Aorta (tissue), 5 donors: ENCODE measurements at regions not wholly inside any gene's neighbourhood (a gene's known extent, or its start where the extent isn't known, plus 50 kb on each side); places are given as distances from the start of the nearest gene placed in this dataset.
"Not testable (repeated sequence)": the region's sequence is repeated elsewhere in the genome, so short reads cannot be mapped to it uniquely, and the experiment has no call there.

Experiments used
- ATAC-seq: fragments of 200-7000 bp; cut with Tn5 transposase; one replicate; pipeline ENCODE4 v1.9.1; 2022; ENCODE audit warnings: moderate library complexity; ENCODE audit not compliant: low FRiP score
- DNase-seq, 2 donors: peaks; one replicate each; pipeline ENCODE4 v3.0.0-alpha.2; 2020
- H3K27ac ChIP-seq, 2 donors: one replicate each; pipeline ENCODE4 v1.5.1; 2013; ENCODE audit warnings: low read length in 2 of 2, mild to moderate bottlenecking in 2 of 2, moderate library complexity in 2 of 2, control low read depth in 1 of 2, inconsistent platforms in 1 of 2, low read depth in 1 of 2
- H3K27me3 ChIP-seq, 2 donors: one replicate each; pipeline ENCODE4 v1.6.1; 2013; ENCODE audit warnings: control low read depth in 1 of 2, low read length in 1 of 2, mild to moderate bottlenecking in 1 of 2, moderate library complexity in 1 of 2; ENCODE audit not compliant: insufficient read depth in 2 of 2, control insufficient read depth in 1 of 2
- H3K36me3 ChIP-seq, 2 donors: one replicate each; pipeline ENCODE4 v1.6.1; 2013; ENCODE audit warnings: control low read depth in 1 of 2, low read length in 1 of 2, mild to moderate bottlenecking in 1 of 2; ENCODE audit not compliant: insufficient read depth in 2 of 2, control insufficient read depth in 1 of 2
- H3K4me1 ChIP-seq, 2 donors: one replicate each; pipeline ENCODE4 v1.6.1; 2013; ENCODE audit warnings: low read length in 2 of 2, control low read depth in 1 of 2, mild to moderate bottlenecking in 1 of 2, moderate library complexity in 1 of 2; ENCODE audit not compliant: insufficient read depth in 2 of 2, control insufficient read depth in 1 of 2
- H3K4me3 ChIP-seq, 2 donors: one replicate each; pipeline ENCODE4 v1.5.1; 2013; ENCODE audit warnings: low read length in 2 of 2, control low read depth in 1 of 2, mild to moderate bottlenecking in 1 of 2
- H3K9me3 ChIP-seq: one replicate; pipeline ENCODE4 v1.6.1; 2013; ENCODE audit warnings: mild to moderate bottlenecking, low read length; ENCODE audit not compliant: control insufficient read depth
- WGBS, 2 donors: extraction: QIAGEN DNeasy Blood & Tissue Kit; methylation state at CpG; one replicate each; pipeline ENCODE4 v1.1.7; 2013; 5-methylcytosine and 5-hydroxymethylcytosine counted together
- intact Hi-C, 2 donors: fragments of 100-400 bp; cut with DNase I; formaldehyde crosslinking; loops; one replicate each; pipeline versions ENCODE4 v1.14.2 to v1.15.0; 2022
- donor health status: healthy with polysubstance abuse.
- donor health status: Bipolar disorder and iron deficiency.
- donor health status: DM: no; HTN: no; CAD: no.
- donor health status: DM: no; HTN: no; CAD: no.
- donor health status: DM: yes; HTN: yes; CAD: no.

DNA sequence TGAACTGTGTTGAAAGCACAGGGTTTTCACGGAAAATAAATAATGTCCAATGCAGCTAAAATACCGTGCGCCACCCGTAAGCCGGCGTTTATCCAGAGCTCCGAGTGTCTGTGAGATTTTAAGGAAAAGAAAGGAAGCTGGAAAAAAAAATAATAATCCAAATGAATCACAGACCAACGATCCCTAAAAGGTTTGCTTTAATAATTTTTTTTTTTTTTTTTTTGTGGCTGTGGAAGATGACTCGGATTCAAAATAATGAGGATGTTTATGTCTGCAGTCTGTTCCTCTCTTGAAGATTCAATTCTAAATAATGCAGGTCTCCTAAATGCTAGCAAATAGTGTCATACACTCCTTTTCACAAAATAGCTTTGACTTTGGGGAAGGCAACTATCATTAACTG is 84.6 kb upstream of the PPP2R3B start:
- Histone ChIP-seq H3K27me3 (no peaks in the 10 kb centered on the region), H3K4me3 (no peak overlapping the region), H3K36me3 (no peaks in the 10 kb centered on the region), H3K27ac (no peak overlapping the region), H3K4me1 (no peaks in the 10 kb centered on the region), H3K9me3 (peaks cover 8% of the 10 kb centered on the region)
- intact Hi-C loops, result no loop called here
- ATAC-seq (no peak), DNase-seq (no peak)
- 38 to 59% methylated on average over 9 of the region's 9 CpGs for WGBS, 2 donors

- H3K36me3 ChIP-seq, H3K27me3 ChIP-seq, H3K4me3 ChIP-seq, intact Hi-C loops, H3K4me1 ChIP-seq, DNase-seq, ATAC-seq, H3K27ac ChIP-seq, H3K9me3 ChIP-seq: not testable (repeated sequence)
- WGBS, 2 donors, result 89 to 93% methylated on average over 9 of the region's 9 CpGs
Observed at GRCh38 chrX:472275-472674, 85.6 kb upstream of the PPP2R3B start.

DNA sequence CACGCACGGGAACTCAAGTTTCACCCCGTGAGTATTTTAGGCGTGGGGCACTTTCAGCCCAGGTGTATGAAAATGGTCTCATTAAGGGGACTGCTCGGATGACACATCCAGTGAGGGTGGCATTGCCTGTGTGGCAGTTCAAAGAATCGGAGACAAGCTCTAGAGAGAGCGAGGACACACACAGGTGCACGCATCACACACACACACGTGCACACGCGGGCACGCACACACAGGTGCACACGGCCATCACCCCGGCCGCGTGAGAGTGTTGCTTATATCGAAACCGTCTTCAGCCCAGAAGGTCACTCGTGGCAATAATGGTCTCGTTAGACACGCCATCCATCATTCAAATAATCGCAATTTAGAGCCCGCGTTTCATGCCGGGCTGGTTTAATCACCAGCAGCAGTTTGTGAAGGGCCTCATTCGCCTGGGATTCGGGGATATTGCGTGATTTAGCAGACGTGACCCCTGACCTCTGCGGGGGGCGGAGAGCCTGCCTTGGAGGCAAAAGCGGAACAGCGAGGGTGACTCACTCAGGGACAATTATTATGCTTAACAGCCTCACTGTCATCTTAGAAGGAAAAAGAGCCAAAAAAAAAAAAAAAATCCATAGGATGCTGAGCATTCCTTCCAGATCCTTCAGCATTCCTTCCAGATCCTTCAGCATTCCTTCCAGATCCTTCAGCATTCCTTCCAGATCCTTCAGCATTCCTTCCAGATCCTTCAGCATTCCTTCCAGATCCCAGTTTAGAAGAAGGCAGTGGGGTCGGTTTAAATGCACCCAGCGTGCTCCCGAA is 89.4 kb upstream of the PPP2R3B start:
- Histone ChIP-seq H3K27me3 (no peaks in the 10 kb centered on the region), H3K4me3 (no peak overlapping the region), H3K27ac (no peak overlapping the region), H3K9me3 (peaks cover 7% of the 10 kb centered on the region), H3K4me1 (no peaks in the 10 kb centered on the region), H3K36me3 (no peaks in the 10 kb centered on the region)
- intact Hi-C loops, result no loop called here
- DNase-seq (no peak), ATAC-seq (no peak)
- WGBS, 2 donors, result 73 to 76% methylated on average over 36 of the region's 36 CpGs

DNA sequence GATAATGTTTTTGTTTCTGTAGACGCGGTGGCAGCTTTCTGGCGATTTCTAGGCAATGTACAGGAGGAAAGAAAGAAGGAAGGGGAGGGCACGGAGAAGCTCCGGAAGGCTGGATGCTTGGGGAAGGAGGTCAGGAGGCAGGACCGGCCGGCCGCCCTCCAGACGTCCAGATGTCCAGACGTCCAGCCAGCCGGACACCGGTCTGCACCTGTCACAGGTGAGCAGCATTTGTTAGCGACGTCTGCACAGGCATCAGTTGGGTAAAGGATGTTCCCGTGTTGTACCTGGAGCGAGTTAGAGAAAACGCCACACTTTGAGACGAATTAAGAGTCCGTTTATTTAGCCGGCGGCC is 90.0 kb upstream of the PPP2R3B start:
- no peaks in the 10 kb centered on the region for H3K36me3 ChIP-seq
- WGBS, 2 donors, result 83 to 84% methylated on average over 21 of the region's 21 CpGs
- no peak overlapping the region for H3K4me3 ChIP-seq
- ATAC-seq (no peak), DNase-seq (no peak)
- no peaks in the 10 kb centered on the region for H3K4me1 ChIP-seq
- no peak overlapping the region for H3K27ac ChIP-seq
- intact Hi-C loops, result no loop called here
- H3K9me3 ChIP-seq, result peaks cover 7% of the 10 kb centered on the region
- no peaks in the 10 kb centered on the region for H3K27me3 ChIP-seq

- ATAC-seq, result no peak
- intact Hi-C loops, result no loop called here
Observed at GRCh38 chrX:477441-478012, 90.8 kb upstream of the PPP2R3B start.

DNA sequence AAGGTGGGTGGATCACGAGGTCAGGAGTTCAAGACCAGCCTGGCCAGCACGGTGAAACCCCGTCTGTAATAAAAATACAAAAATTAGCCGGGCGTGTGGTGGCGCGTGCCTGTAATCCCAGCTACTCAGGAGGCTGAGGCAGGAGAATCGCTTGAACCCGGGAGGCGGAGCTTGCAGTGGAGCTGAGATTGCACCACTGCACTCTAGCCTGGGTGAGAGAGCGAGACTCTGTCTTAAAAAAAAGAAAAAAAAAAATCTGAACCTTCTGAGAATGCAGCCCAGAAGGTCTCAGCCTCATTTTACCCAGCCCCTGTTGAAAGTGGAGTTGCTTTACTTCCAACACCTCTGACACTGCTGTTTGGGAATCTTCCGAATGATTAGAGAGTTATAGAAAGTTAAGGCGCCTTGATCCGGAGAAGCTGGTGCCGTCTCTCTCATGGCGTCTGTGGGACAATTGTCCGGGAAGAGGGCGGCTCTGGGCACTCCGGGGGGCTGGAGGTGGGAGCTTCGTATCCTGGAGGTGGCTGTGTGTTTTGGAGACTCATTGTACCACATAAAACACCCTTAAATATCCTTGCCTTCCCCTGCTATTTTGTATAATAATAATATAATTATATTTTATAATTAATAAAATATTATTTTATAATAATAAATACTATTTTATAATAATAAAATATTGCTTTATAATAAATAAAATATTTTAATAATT is 92.7 kb upstream of the PPP2R3B start:
- Histone ChIP-seq H3K4me1 (no peaks in the 10 kb centered on the region), H3K27ac (no peak overlapping the region), H3K36me3 (no peaks in the 10 kb centered on the region), H3K9me3 (peaks cover 5% of the 10 kb centered on the region), H3K27me3 (no peaks in the 10 kb centered on the region), H3K4me3 (no peak overlapping the region)
- 91 to 92% methylated on average over 20 of the region's 20 CpGs for WGBS, 2 donors
- no peak for ATAC-seq
- no peak for DNase-seq
- intact Hi-C loops, result no loop called here

More at GRCh38 chrX:477441-478012, 90.8 kb upstream of the PPP2R3B start:
- Histone ChIP-seq H3K9me3 (peaks cover 5% of the 10 kb centered on the region), H3K27ac (no peak overlapping the region), H3K4me3 (no peak overlapping the region), H3K27me3 (no peaks in the 10 kb centered on the region), H3K36me3 (no peaks in the 10 kb centered on the region), H3K4me1 (no peaks in the 10 kb centered on the region)
- WGBS, 2 donors, result 78 to 82% methylated on average over 18 of the region's 18 CpGs
- no peak for DNase-seq

DNA sequence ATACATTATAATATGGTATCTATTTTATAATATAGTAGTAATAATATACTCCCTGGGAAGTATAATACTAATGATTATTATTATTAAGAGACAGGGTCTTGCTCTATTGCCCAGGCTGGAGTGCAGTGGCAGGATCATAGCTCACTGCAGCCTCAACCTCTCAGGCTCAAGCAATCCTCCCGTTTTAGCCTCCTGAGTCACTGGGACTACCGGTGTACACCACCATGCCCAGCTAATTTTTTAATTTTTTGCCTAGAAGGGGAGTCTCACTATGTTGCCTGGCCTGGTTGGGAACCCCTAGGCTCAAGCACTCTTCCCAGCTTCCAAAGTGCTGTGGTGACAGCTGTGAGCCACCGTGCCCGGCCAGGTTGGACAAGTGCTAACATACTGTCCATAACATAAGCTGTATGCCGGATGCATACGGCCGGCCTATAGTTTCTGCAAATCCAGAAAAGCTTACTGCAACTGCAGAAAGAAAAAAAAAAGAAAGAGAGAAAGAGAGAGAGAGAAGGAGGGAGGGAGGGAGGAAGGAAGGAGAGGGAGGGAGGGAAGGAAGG is 94.2 kb upstream of the PPP2R3B start:
- ATAC-seq, result no peak
- 90 to 91% methylated on average over 7 of the region's 7 CpGs for WGBS, 2 donors
- intact Hi-C loops, result no loop called here

DNA sequence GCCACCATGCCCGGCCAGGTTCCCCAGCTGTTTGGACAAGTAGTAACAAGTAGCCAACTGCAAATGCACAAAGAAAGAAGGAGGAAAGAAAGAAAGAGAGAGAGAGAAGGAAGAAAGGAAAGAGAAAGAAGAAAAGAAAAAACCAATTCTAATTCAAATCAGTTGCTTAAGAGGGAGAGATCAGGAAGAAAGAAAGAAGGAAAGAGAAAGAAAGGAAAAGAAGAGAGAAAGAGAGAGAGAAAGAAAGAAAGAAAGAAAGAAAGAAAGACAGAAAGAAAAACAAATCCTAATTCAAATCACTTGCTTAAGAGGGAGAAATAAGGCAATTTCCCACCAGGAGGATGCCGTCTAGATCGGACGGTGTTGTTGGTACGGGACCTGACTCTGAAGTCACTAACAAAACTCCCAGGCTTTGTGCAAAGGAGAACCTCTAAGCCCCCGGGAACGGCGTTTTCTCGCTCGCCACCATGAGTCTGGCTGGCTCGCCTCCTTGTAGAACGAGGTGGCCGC is 95.5 kb upstream of the PPP2R3B start:
- H3K27ac ChIP-seq, result no peak overlapping the region
- no peak overlapping the region for H3K4me3 ChIP-seq
- DNase-seq (no peak), ATAC-seq (no peak)
- H3K36me3 ChIP-seq, result no peaks in the 10 kb centered on the region
- WGBS, 2 donors, result 46 to 71% methylated on average over 13 of the region's 13 CpGs
- no peaks in the 10 kb centered on the region for H3K27me3 ChIP-seq
- intact Hi-C loops, result no loop called here
- no peaks in the 10 kb centered on the region for H3K4me1 ChIP-seq
- H3K9me3 ChIP-seq, result no peaks in the 10 kb centered on the region

More for the DNA sequence above, 94.2 kb upstream of the PPP2R3B start:
- no peak for DNase-seq
- no peak overlapping the region for H3K27ac ChIP-seq
- peaks cover 3% of the 10 kb centered on the region for H3K9me3 ChIP-seq
- H3K36me3 ChIP-seq, result no peaks in the 10 kb centered on the region
- H3K4me1 ChIP-seq, result no peaks in the 10 kb centered on the region
- H3K4me3 ChIP-seq, result no peak overlapping the region
- no peaks in the 10 kb centered on the region for H3K27me3 ChIP-seq
